ENCODE measurements at regions not wholly inside any gene's neighbourhood (a gene's known extent, or its start where the extent isn't known, plus 50 kb on each side); places are given as distances from the start of the nearest gene placed in this dataset.

- H3F3A ChIP-seq (ENCODE audit: low read depth), result no peaks in the 10 kb centered on the region
- H3K79me2 ChIP-seq (ENCODE audit: insufficient read depth, low read length), result no peaks in the 10 kb centered on the region
- no peak overlapping the region for H3K9ac ChIP-seq (ENCODE audit: low read depth, low read length, poor library complexity, severe bottlenecking)
- no peak for TF ChIP-seq CTCF (conservative IDR thresholded peaks at IDR 0.05; ENCODE audit: low read length)
- no peak for TF ChIP-seq EZH2phosphoT487 (IDR thresholded peaks at IDR 0.05; ENCODE audit: borderline replicate concordance)
- no peaks in the 10 kb centered on the region for H3K9me2 ChIP-seq (replicated peaks; ENCODE audit: low read depth, low read length)
- no peak overlapping the region for H2AFZ ChIP-seq (ENCODE audit: low read length)
- no peak overlapping the region for H3K4me2 ChIP-seq (ENCODE audit: low read depth, low read length, poor library complexity, severe bottlenecking)
- H3K27me3 ChIP-seq (ENCODE audit: insufficient read depth, low read length, poor library complexity, severe bottlenecking), result no peaks in the 10 kb centered on the region
- H3K36me3 ChIP-seq (ENCODE audit: insufficient read depth, low read length), result no peaks in the 10 kb centered on the region
- H4K20me1 ChIP-seq (ENCODE audit: insufficient read depth, low read length, poor library complexity, severe bottlenecking), result no peaks in the 10 kb centered on the region
- H3K4me1 ChIP-seq (ENCODE audit: insufficient read depth, low read length, poor library complexity, severe bottlenecking), result no peaks in the 10 kb centered on the region
- no peak overlapping the region for H3K4me3 ChIP-seq (ENCODE audit: low read length, poor library complexity, severe bottlenecking)
- no peaks in the 10 kb centered on the region for H3K9me3 ChIP-seq (ENCODE audit: insufficient read depth, low read depth, low read length)
Observed at GRCh38 chr22:49357661-49358440, 469.8 kb downstream of the BRD1 start.

GRCh38 chr22:49356428-49356827 lies 471.2 kb downstream of the BRD1 start:
- no peaks in the 10 kb centered on the region for H4K20me1 ChIP-seq (ENCODE audit: insufficient read depth, low read length, poor library complexity, severe bottlenecking)
- TF ChIP-seq CTCF (conservative IDR thresholded peaks at IDR 0.05; ENCODE audit: low read length) (no peak), EZH2phosphoT487 (IDR thresholded peaks at IDR 0.05; ENCODE audit: borderline replicate concordance) (no peak)
- H3K36me3 ChIP-seq (ENCODE audit: insufficient read depth, low read length), result no peaks in the 10 kb centered on the region
- no peak overlapping the region for H3K9ac ChIP-seq (ENCODE audit: low read depth, low read length, poor library complexity, severe bottlenecking)
- no peaks in the 10 kb centered on the region for H3K79me2 ChIP-seq (ENCODE audit: insufficient read depth, low read length)
- H3K4me1 ChIP-seq (ENCODE audit: insufficient read depth, low read length, poor library complexity, severe bottlenecking), result no peaks in the 10 kb centered on the region
- no peak overlapping the region for H3K4me2 ChIP-seq (ENCODE audit: low read depth, low read length, poor library complexity, severe bottlenecking)
- no peaks in the 10 kb centered on the region for H3K27me3 ChIP-seq (ENCODE audit: insufficient read depth, low read length, poor library complexity, severe bottlenecking)
- no peaks in the 10 kb centered on the region for H3K9me3 ChIP-seq (ENCODE audit: insufficient read depth, low read depth, low read length)
- no peak overlapping the region for H2AFZ ChIP-seq (ENCODE audit: low read length)
- H3F3A ChIP-seq (ENCODE audit: low read depth), result no peaks in the 10 kb centered on the region
- H3K4me3 ChIP-seq (ENCODE audit: low read length, poor library complexity, severe bottlenecking), result no peak overlapping the region
- no peaks in the 10 kb centered on the region for H3K9me2 ChIP-seq (replicated peaks; ENCODE audit: low read depth, low read length)

- no peak overlapping the region for H3K9ac ChIP-seq (ENCODE audit: low read depth, low read length, poor library complexity, severe bottlenecking)
- no peaks in the 10 kb centered on the region for H3K9me2 ChIP-seq (replicated peaks; ENCODE audit: low read depth, low read length)
- TF ChIP-seq EZH2phosphoT487 (IDR thresholded peaks at IDR 0.05; ENCODE audit: borderline replicate concordance) (no peak), CTCF (conservative IDR thresholded peaks at IDR 0.05; ENCODE audit: low read length) (no peak)
- no peaks in the 10 kb centered on the region for H3K27me3 ChIP-seq (ENCODE audit: insufficient read depth, low read length, poor library complexity, severe bottlenecking)
- no peaks in the 10 kb centered on the region for H3K79me2 ChIP-seq (ENCODE audit: insufficient read depth, low read length)
- H3K9me3 ChIP-seq (ENCODE audit: insufficient read depth, low read depth, low read length), result no peaks in the 10 kb centered on the region
- no peak overlapping the region for H3K4me3 ChIP-seq (ENCODE audit: low read length, poor library complexity, severe bottlenecking)
- no peaks in the 10 kb centered on the region for H4K20me1 ChIP-seq (ENCODE audit: insufficient read depth, low read length, poor library complexity, severe bottlenecking)
- H3F3A ChIP-seq (ENCODE audit: low read depth), result no peaks in the 10 kb centered on the region
- no peak overlapping the region for H2AFZ ChIP-seq (ENCODE audit: low read length)
- H3K4me1 ChIP-seq (ENCODE audit: insufficient read depth, low read length, poor library complexity, severe bottlenecking), result peaks cover 5% of the 10 kb centered on the region
- H3K36me3 ChIP-seq (ENCODE audit: insufficient read depth, low read length), result no peaks in the 10 kb centered on the region
- no peak overlapping the region for H3K4me2 ChIP-seq (ENCODE audit: low read depth, low read length, poor library complexity, severe bottlenecking)
Observed at GRCh38 chr22:49355211-49355920, 472.3 kb downstream of the BRD1 start.
